ENCODE measurements at regions not wholly inside any gene's neighbourhood (a gene's known extent, or its start where the extent isn't known, plus 50 kb on each side); places are given as distances from the start of the nearest gene placed in this dataset.

DNA sequence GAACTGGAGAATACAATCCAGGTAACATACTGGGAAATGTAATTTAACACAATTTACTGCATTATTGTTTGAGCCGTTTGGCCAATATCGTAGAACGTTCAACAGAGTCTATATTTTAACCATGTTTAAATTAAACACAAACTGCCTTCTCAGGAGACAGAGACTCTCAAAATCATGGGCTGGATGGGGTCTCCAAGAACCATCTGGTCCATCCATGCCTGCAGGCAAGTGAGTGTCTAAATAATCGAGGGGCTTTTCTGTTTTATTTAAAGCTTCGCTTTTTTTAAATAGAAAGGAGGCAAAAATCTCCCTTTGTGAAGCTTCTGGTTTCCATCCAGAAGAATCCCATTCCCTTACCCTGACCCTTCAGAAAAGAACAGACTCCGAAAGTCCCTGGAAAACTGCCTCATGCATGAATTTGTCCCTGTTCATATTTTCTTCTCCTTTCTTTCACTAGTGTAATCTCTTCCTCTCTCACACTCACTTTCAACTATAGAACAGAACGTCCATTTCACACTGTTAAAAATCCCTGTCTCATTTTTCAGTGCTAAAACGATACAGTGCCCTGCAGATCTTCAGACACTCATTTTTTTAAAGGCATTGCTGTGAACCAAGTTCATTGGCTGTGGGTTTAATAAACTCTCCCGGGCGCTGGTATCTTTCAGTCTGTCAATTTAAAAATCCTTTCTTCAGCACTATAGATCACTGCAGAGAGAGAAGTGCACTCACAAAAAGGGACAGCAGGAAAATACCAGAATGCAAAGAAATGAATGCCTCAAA lies 111.4 kb upstream of the TOM1L1 start:
- Mint-ChIP-seq H3K36me3 (no peaks in the 10 kb centered on the region), H3K4me1 (no peaks in the 10 kb centered on the region), H3K9me3 (no peaks in the 10 kb centered on the region), H3K27ac (no peak overlapping the region), H3K27me3 (no peaks in the 10 kb centered on the region), H3K4me3 (no peak overlapping the region)

DNA sequence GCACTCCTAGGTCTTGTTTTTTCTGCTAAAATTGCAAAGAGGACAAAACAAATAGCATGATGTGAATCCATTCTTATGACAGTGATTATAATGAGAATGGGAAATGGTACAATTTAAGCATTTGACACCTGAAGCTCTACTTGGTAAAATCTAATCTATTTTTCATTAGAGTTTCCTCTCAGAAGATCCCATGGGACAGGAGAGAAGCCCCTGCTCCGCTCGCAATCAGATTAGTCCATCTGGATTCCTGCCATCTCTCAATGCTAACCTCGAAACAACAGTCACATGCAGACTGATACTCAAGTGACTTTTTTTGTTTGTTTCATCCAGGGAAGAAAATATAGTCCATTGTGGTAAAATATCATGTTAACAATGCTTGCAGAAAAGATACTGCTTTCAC lies 107.4 kb upstream of the TOM1L1 start:
- Mint-ChIP-seq H3K9me3 (no peaks in the 10 kb centered on the region), H3K4me1 (no peaks in the 10 kb centered on the region), H3K4me3 (no peak overlapping the region), H3K36me3 (no peaks in the 10 kb centered on the region), H3K27ac (no peak overlapping the region), H3K27me3 (no peaks in the 10 kb centered on the region)

DNA sequence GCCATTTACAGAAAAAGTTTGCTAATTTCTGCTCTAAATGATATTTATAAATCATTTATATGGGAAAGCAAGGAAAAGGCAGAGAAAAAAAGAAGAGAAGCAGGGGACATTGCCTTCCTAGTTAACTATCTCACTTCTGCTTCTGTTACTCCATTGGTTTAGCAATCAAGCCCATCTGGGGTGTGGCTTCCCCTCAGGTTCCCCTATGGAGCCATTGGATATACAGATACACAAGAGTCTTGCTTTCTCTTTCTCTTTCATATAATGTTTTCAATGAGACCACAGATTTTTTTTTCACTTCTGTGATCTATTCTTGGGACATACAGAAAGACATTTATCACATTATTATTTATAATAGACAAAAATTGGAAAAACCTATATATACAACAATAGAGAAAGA lies 105.6 kb upstream of the TOM1L1 start:
- Mint-ChIP-seq H3K27me3 (no peaks in the 10 kb centered on the region), H3K9me3 (peaks cover 2% of the 10 kb centered on the region), H3K27ac (no peak overlapping the region), H3K4me3 (no peak overlapping the region), H3K4me1 (no peaks in the 10 kb centered on the region), H3K36me3 (no peaks in the 10 kb centered on the region)

DNA sequence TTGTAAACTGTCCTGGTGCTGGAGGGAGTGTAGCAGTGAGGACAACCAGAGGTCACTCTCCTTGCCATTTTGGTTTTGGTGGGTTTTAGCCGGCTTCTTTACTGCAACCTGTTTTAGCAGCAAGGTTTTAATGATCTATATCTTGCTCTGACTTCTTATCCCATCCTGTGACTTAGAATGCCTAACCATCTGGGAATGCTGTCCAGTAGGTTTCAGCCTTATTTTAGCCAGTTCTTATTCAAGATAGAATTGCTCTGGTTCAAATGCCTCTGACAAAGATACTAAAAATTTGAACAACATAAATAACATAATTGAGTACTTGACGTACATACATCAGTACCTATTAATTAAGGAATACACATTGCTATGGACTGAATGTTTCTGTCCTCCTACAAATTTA lies 93.3 kb upstream of the TOM1L1 start:
- H3K27me3 Mint-ChIP-seq, result peaks cover 8% of the 10 kb centered on the region
- H3K27ac Mint-ChIP-seq, result no peak overlapping the region
- no peaks in the 10 kb centered on the region for H3K36me3 Mint-ChIP-seq
- H3K9me3 Mint-ChIP-seq, result no peaks in the 10 kb centered on the region
- no peak overlapping the region for H3K4me3 Mint-ChIP-seq
- H3K4me1 Mint-ChIP-seq, result no peaks in the 10 kb centered on the region

DNA sequence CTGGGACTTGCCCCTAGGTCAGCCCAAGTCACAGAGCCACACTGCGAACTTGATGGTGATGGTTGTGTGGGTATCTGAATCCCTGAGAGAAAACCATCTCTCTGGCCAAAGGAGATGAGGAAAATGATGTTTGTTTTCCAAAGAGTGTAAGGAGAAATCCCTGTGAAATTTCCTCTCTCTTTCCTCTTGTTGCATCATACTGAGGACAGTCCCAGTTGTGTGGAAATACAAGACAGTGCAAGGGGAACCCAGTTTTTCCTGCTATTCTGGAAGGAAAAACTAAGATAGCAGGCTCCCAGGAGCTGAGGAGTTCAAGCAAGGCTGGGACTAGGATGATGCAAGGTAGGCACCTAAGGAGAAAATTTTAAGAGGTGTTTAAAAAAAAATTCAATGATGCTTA lies 86.8 kb upstream of the TOM1L1 start:
- H3K36me3 Mint-ChIP-seq, result no peaks in the 10 kb centered on the region
- no peak overlapping the region for H3K4me3 Mint-ChIP-seq
- H3K9me3 Mint-ChIP-seq, result no peaks in the 10 kb centered on the region
- H3K4me1 Mint-ChIP-seq, result no peaks in the 10 kb centered on the region
- peaks cover 8% of the 10 kb centered on the region for H3K27me3 Mint-ChIP-seq
- no peak overlapping the region for H3K27ac Mint-ChIP-seq

DNA sequence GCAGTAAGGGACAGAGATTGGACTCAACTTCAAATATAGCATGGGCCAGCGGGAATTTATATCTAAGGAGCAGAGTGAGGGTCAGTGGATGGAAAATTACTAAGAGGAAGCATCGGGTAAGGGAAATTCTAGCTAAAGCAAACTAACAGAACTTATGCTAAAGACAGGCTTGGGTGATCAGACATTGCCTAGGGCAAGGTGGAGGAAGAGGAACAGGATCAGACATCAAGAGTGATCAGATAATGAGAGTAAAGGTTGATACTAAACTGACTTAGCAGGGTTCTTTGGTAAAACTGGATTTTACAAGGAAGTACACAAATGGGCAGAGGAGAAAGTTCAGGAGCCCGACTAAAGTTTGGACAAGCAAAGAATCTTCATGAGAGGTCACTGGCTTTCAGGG lies 86.3 kb upstream of the TOM1L1 start:
- Mint-ChIP-seq H3K4me3 (no peak overlapping the region), H3K27ac (no peak overlapping the region), H3K36me3 (no peaks in the 10 kb centered on the region), H3K4me1 (no peaks in the 10 kb centered on the region), H3K9me3 (peaks cover 3% of the 10 kb centered on the region), H3K27me3 (peaks cover 7% of the 10 kb centered on the region)

DNA sequence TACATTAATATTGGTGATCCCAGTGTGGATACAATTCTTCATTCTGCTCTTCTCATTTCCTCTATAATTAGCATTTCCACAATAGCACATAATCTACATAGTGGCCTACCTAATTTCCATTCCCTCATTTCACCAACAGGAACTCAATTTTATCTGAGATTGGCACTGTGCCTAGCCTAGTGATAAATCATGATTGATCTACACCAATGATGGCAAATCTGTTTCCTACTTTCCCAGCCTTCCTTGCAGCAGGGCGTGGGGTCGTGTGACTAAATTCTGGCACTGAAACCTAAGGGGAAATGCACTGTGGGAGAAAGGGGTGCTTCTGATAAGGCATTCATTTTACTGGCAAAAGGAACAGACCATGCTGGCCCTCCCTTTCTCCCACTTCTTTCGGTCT lies 66.6 kb upstream of the TOM1L1 start:
- H3K36me3 Mint-ChIP-seq, result no peaks in the 10 kb centered on the region
- H3K27me3 Mint-ChIP-seq, result peaks cover 8% of the 10 kb centered on the region
- H3K4me3 Mint-ChIP-seq, result no peak overlapping the region
- H3K27ac Mint-ChIP-seq, result no peak overlapping the region
- no peaks in the 10 kb centered on the region for H3K9me3 Mint-ChIP-seq
- no peaks in the 10 kb centered on the region for H3K4me1 Mint-ChIP-seq

DNA sequence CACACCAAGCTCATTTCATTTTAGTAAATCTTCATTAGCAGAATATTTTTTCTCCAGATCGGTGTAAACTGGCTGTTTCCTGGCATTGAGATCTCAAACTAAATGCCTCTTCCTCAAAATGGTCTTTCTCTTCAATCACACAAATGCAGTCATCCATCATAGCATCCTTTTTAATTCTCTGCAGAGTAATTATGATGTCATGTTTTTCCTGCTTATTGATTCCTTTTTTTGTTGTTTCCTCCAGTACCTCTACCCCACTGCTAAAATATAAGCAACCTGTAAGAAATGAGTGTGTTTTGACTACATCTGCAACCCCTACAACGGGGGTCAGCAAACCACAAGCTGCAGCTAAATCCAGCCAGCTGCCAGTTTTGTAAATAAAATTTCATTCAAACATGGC lies 65.6 kb upstream of the TOM1L1 start:
- no peak overlapping the region for H3K27ac Mint-ChIP-seq

DNA sequence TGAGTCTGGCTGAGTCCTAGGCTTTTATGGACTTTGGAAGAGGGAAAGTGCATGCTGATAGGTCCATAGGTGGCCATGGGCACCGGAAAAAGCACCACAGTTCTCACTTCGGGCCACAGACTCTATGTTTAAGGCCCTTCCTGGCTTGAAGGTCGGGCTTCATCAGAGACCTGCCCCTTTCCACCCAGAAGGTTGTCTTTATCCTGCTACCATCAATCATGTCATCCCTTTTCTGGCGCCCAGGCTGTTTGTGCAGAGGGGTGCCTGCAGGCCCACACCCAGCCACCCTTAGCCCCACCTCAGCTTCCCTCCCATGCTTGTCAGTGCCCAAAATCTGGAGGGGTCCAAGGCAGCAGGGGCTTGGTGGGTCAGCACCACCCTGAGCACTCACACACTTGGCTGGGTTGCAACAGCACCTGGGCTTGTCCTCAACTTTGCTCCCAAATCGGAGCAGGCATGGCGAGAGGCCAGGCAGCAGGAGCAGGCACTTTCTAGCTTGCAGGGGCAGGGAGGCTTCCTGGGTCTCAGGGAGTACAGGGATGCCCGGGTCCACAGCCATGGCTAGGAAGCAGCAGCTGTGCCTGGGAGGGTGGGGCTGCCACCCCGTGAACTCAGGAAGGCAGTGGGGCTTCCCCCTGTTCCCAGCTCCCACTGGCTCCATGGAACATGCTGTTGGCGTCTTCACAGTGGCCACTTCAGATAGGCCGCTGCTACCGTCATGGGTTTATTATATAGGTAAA lies 63.8 kb upstream of the TOM1L1 start:
- no peaks in the 10 kb centered on the region for H3K36me3 Mint-ChIP-seq
- H3K4me3 Mint-ChIP-seq, result no peak overlapping the region
- peaks cover 5% of the 10 kb centered on the region for H3K27me3 Mint-ChIP-seq
- H3K4me1 Mint-ChIP-seq, result no peaks in the 10 kb centered on the region
- H3K27ac Mint-ChIP-seq, result no peak overlapping the region
- no peaks in the 10 kb centered on the region for H3K9me3 Mint-ChIP-seq

More for the DNA sequence above, 65.6 kb upstream of the TOM1L1 start:
- Mint-ChIP-seq H3K4me1 (no peaks in the 10 kb centered on the region), H3K36me3 (no peaks in the 10 kb centered on the region), H3K9me3 (no peaks in the 10 kb centered on the region), H3K4me3 (no peak overlapping the region), H3K27me3 (peaks cover 7% of the 10 kb centered on the region)

DNA sequence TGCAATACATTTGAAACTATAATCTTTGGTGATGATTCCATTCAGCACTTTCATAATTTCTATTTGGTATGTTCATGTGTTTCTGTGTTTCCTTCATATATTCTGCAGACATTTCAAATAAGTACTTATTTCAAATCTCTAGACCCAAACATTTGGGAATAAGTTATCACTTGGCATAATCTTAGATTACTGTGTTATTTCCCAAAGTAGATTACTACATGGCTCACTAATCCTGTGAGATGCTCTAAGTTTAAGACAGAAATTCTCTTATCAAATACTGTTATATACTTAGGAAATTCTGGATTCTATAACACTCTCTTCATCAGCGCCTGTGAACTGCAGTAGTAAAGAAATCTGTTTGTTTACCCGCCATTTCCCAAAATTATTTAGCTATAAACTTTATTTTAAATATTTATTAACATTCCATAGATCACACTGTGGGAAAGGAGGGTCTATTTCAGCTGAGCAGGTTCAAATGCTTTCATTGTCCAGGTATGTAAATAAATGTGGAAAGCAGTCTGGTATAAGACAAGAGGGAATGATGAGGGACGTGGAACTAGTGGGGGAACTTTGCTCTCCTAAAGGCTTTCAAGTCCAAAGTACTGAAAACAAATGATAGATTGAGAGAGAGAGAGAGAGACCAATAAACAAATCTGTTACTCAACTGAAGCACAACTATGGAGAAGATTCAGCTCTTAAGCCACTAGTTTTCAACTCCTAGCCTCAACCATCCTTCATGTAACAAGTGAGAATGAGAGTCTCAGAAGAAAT lies 61.8 kb upstream of the TOM1L1 start:
- Mint-ChIP-seq H3K4me3 (no peak overlapping the region), H3K4me1 (no peaks in the 10 kb centered on the region), H3K27ac (no peak overlapping the region), H3K36me3 (no peaks in the 10 kb centered on the region), H3K27me3 (peaks cover 5% of the 10 kb centered on the region), H3K9me3 (no peaks in the 10 kb centered on the region)

DNA sequence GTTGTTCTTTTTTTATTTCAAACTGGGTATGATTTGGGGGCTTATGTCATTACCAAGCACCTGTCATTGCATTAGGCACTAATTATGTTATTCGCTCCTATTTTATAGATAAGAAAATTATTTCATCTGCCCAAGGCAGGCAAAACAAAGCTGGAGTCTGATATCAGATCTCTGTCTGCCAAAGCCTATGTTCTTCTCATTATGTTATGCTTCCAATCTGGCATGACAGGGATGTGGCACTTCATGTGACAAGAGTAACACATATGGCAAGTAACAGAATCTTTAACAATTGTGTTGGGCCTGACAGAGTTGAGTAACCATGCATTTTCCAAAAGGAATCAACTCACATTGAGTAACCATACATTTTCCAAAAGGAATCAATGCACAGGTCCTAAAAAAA lies 61.2 kb upstream of the TOM1L1 start:
- Mint-ChIP-seq H3K9me3 (no peaks in the 10 kb centered on the region), H3K27me3 (peaks cover 4% of the 10 kb centered on the region), H3K4me3 (no peak overlapping the region), H3K4me1 (no peaks in the 10 kb centered on the region), H3K36me3 (no peaks in the 10 kb centered on the region), H3K27ac (no peak overlapping the region)

DNA sequence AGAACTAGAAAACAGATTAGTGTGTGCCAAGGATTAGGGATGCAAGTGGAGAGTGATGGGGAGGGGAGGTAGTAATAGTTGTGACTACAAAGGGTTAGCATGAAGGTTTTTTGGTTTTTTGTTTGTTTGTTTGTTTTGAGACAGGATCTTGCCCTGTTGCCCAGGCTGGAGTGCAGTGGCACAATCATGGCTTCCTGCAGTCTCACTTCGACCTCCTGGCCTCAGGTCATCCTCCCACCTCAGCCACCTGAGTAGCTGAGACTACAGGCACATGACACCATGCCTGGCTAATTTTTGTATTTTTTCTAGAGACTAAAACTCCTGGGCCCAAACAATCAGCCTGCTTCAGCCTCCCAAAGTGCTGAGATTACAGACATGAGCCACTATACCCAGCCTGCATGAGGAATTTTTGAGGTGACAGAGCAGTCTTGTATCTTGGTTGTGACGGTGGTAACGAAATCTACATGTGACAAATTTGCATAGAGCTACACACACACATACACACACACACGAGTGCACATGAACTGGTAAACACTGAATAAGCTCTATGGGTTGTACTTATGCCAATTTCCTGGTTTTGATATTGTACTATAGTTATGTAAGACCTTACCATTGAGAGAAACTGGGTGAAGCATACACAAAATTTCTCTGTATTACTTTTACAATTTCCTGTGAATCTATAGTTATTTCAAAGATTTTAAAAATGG lies 59.6 kb upstream of the TOM1L1 start:
- no peaks in the 10 kb centered on the region for H3K4me1 Mint-ChIP-seq
- no peaks in the 10 kb centered on the region for H3K9me3 Mint-ChIP-seq

DNA sequence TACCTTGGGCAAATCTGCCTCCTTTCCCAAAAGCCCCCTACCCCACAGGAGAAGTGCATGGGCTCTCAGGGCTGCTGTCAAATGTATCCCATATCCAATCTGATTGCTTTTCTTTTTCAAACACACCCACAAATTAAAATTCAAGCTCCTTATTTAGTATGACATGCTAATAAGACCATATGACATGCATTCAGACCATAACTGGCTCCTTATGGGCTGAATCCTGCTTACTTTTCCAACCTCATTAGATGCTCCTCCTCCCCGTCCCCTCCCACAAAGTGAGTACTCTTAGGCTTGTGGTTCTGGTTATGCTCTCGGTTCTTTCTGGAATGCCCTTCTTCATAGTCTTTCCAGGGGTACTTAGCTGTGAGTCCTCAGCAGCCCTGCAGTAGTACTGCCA lies 59.0 kb upstream of the TOM1L1 start:
- H3K36me3 Mint-ChIP-seq, result no peaks in the 10 kb centered on the region
- no peaks in the 10 kb centered on the region for H3K9me3 Mint-ChIP-seq

More for the DNA sequence above, 59.6 kb upstream of the TOM1L1 start:
- Mint-ChIP-seq H3K27ac (no peak overlapping the region), H3K36me3 (no peaks in the 10 kb centered on the region), H3K27me3 (peaks cover 6% of the 10 kb centered on the region), H3K4me3 (no peak overlapping the region)

DNA sequence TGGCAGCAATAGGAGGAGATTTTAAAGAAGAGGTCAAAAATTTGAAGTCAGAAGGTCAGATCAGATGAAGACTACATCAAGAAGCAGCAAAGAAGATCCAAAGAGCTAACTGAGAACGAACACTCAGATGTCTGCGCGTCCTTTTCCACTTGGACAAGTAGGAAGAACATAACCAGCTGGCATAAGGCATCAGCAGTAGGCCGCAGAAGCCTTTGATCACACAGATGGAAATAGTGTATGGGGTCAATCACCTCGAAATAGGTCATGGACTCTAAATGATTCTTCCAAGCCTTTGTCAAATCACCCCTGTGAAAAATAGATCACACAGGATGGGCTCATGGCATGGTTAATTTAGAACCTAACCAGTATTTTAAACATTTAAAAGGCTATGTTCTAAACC lies 56.4 kb upstream of the TOM1L1 start:
- H3K9me3 Mint-ChIP-seq, result no peaks in the 10 kb centered on the region
- no peak overlapping the region for H3K4me3 Mint-ChIP-seq
- no peaks in the 10 kb centered on the region for H3K36me3 Mint-ChIP-seq
- no peaks in the 10 kb centered on the region for H3K4me1 Mint-ChIP-seq
- H3K27me3 Mint-ChIP-seq, result peaks cover 6% of the 10 kb centered on the region
- H3K27ac Mint-ChIP-seq, result no peak overlapping the region

More for the DNA sequence above, 59.0 kb upstream of the TOM1L1 start:
- Mint-ChIP-seq H3K27me3 (peaks cover 6% of the 10 kb centered on the region), H3K27ac (no peak overlapping the region), H3K4me1 (no peaks in the 10 kb centered on the region), H3K4me3 (no peak overlapping the region)

DNA sequence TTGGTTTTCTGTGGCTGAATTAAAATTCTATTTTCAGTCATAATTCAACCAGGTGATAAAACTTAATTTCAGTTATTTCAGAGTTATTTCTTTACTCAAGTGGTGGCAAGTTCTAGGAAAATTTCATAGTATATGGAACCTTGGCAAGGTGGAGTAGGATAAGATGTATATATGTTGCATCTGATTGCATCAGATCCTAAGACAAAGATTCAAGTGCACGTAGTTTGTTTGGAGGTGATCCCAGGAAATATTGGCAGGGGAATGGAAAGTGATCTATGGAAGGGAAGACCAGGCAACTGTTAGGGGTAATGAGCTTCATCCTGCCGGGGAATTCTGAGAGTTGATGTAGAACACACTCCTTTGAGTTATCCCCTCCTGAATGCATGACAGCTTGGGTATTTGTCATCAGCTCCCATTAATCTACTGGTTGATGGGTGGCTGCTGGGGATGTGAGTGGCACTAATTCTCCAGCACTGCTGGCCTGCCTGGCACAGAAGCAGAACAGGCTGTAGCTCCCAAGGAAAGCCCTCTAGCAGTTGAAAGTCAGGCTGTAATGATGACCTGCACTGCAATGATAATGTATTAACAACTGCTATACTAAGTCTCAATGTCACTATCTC lies 52.2 kb upstream of the TOM1L1 start:
- H3K27ac Mint-ChIP-seq, result no peak overlapping the region
- H3K27me3 Mint-ChIP-seq, result peaks cover 4% of the 10 kb centered on the region
- H3K4me1 Mint-ChIP-seq, result no peaks in the 10 kb centered on the region
- H3K9me3 Mint-ChIP-seq, result no peaks in the 10 kb centered on the region
- no peak overlapping the region for H3K4me3 Mint-ChIP-seq
- no peaks in the 10 kb centered on the region for H3K36me3 Mint-ChIP-seq

Measured in activated naive CD4-positive, alpha-beta T cell treated with anti-CD3 and anti-CD28 coated beads, Interleukin-2, amount 50 U/mL, for 24 hours (primary cell).